HEK293T (cell line): ENCODE measurements at regions not wholly inside any gene's neighbourhood (a gene's known extent, or its start where the extent isn't known, plus 50 kb on each side); places are given as distances from the start of the nearest gene placed in this dataset.

Source experiments
- CTCF ChIA-PET: fragments of 350-600 bp; formaldehyde crosslinking; extraction: SDS; loops from one replicate; lab custom pipeline; 2021; ENCODE audit warnings: antibody characterized with exemption, inconsistent platforms; lab: Yijun Ruan, JAX
- POLR2A ChIA-PET: fragments of 350-600 bp; formaldehyde crosslinking; extraction: SDS; loops from one replicate; lab custom pipeline; 2020; ENCODE audit warnings: antibody characterized with exemption, inconsistent platforms; lab: Yijun Ruan, JAX
- DNase-seq: peaks from one replicate; pipeline ENCODE4 v3.0.0; 2012; ENCODE audit warnings: mixed read lengths; ENCODE audit errors: extremely low spot score
- ARNT ChIP-seq: fragments of 450-650 bp; IDR thresholded peaks from 2 replicates; pipeline ENCODE4 v1.6.1; 2017; ENCODE audit warnings: mild to moderate bottlenecking
- BHLHE40 ChIP-seq: fragments of 450-650 bp; IDR thresholded peaks from 2 replicates; pipeline ENCODE4 v1.6.1; 2016; ENCODE audit warnings: mild to moderate bottlenecking, moderate library complexity, borderline replicate concordance
- CTBP1 ChIP-seq: fragments of 450-650 bp; IDR thresholded peaks from 2 replicates; pipeline ENCODE4 v1.6.1; 2016; ENCODE audit warnings: borderline replicate concordance
- ELF4 ChIP-seq: fragments of 450-650 bp; IDR thresholded peaks from 2 replicates; pipeline ENCODE4 v1.6.1; 2017; ENCODE audit warnings: antibody characterized with exemption
- FOXA1 ChIP-seq: fragments of 450-650 bp; IDR thresholded peaks from 2 replicates; pipeline ENCODE4 v1.6.1; 2016; ENCODE audit warnings: mild to moderate bottlenecking
- FOXK2 ChIP-seq: fragments of 450-650 bp; IDR thresholded peaks from 2 replicates; pipeline ENCODE4 v1.6.1; 2016; ENCODE audit warnings: mild to moderate bottlenecking
- FOXM1 ChIP-seq: fragments of 450-650 bp; IDR thresholded peaks from 2 replicates; pipeline ENCODE4 v1.6.1; 2017; ENCODE audit warnings: mild to moderate bottlenecking, borderline replicate concordance
- HDGF ChIP-seq: fragments of 450-650 bp; IDR thresholded peaks from 2 replicates; pipeline ENCODE4 v1.6.1; 2017; ENCODE audit warnings: antibody characterized with exemption, borderline replicate concordance
- L3MBTL2 ChIP-seq: fragments of 450-650 bp; conservative IDR thresholded peaks from 2 replicates; pipeline ENCODE4 v1.6.1; 2016; ENCODE audit warnings: mild to moderate bottlenecking
- LEF1 ChIP-seq: fragments of 450-650 bp; IDR thresholded peaks from 2 replicates; pipeline ENCODE4 v1.6.1; 2017; ENCODE audit warnings: mild to moderate bottlenecking, borderline replicate concordance
- NFRKB ChIP-seq: fragments of 450-650 bp; IDR thresholded peaks from 2 replicates; pipeline ENCODE4 v1.6.1; 2016; ENCODE audit warnings: mild to moderate bottlenecking, moderate library complexity
- SP1 ChIP-seq: fragments of 450-650 bp; IDR thresholded peaks from 2 replicates; pipeline ENCODE4 v1.6.1; 2017
- SUZ12 ChIP-seq: fragments of 450-650 bp; IDR thresholded peaks from 2 replicates; pipeline ENCODE4 v1.6.1; 2016; ENCODE audit warnings: mild to moderate bottlenecking
- TARDBP ChIP-seq: fragments of 450-650 bp; IDR thresholded peaks from 2 replicates; pipeline ENCODE4 v1.6.1; 2016
- ZNF384 ChIP-seq: fragments of 450-650 bp; IDR thresholded peaks from 2 replicates; pipeline ENCODE4 v1.6.1; 2016
- TF ChIP-seq, protein P1 (sequence below): fragments of 450-650 bp; IDR thresholded peaks from 2 replicates; pipeline ENCODE4 v1.6.1; 2016

DNA sequence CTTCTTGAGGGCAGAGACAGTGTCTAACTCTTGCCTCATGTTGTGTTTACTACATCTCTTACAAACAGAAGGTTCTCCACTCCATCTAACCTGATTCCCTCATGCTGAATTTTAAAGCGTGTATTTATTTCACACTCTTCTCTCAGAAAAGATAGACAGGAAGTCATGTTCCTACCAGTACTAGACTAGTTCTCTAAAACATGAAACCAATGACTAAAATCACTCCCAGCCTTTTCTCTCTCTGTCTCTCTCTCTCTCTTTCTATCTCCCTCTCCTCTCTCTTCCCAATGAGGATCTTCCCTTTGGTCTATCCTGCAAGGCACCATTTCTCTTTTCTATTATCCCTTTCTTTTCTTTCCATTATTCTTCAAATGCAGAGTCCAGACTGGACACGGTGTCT, 391.9 kb upstream of the CADM1 start:
- CTCF ChIA-PET, result no interaction called here
- no peak for DNase-seq
- TF ChIP-seq NFRKB (no peak), SP1 (no peak), HDGF (no peak), SUZ12 (no peak), CTBP1 (no peak), LEF1 (no peak), FOXK2 (no peak), ZNF384 (no peak), ELF4 (no peak), L3MBTL2 (no peak), FOXM1 (no peak), FOXA1 (no peak), BHLHE40 (no peak), ARNT (no peak), TARDBP (no peak)
- TF ChIP-seq, protein P1, sequence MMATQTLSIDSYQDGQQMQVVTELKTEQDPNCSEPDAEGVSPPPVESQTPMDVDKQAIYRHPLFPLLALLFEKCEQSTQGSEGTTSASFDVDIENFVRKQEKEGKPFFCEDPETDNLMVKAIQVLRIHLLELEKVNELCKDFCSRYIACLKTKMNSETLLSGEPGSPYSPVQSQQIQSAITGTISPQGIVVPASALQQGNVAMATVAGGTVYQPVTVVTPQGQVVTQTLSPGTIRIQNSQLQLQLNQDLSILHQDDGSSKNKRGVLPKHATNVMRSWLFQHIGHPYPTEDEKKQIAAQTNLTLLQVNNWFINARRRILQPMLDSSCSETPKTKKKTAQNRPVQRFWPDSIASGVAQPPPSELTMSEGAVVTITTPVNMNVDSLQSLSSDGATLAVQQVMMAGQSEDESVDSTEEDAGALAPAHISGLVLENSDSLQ, result no peak
- POLR2A ChIA-PET, result no interaction called here

DNA sequence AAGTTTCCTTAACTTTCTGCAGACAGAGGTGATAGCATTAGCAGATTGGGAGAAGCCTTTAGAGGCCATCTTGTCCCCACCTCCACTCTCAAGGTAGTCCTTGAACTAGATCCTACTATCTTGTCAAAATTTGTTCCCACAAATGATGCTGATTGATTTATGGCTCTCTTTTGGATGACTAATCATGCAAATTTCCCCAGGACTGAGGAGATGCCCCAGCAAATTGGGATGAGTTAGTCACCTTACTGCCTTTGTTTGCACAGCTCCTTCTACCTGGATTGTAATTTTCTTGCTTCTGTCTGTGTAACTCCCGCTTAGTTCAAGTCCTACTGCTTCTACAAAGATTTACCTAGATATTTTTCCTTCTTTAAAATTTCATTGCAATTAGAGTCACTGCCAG, 391.4 kb upstream of the CADM1 start:
- TF ChIP-seq BHLHE40, result no peak
- no peak for TF ChIP-seq TARDBP
- TF ChIP-seq ARNT, result no peak
- TF ChIP-seq, protein P1, result no peak
- no peak for TF ChIP-seq FOXM1
- TF ChIP-seq LEF1, result no peak
- TF ChIP-seq FOXA1, result no peak
- TF ChIP-seq HDGF, result no peak
- no peak for TF ChIP-seq NFRKB
- no peak for TF ChIP-seq ELF4
- no peak for TF ChIP-seq CTBP1
- TF ChIP-seq L3MBTL2, result no peak
- no peak for TF ChIP-seq SUZ12
- no peak for TF ChIP-seq ZNF384
- TF ChIP-seq SP1, result no peak
- TF ChIP-seq FOXK2, result no peak
- ChIA-PET CTCF (no interaction called here), POLR2A (no interaction called here)
- DNase-seq, result no peak

DNA sequence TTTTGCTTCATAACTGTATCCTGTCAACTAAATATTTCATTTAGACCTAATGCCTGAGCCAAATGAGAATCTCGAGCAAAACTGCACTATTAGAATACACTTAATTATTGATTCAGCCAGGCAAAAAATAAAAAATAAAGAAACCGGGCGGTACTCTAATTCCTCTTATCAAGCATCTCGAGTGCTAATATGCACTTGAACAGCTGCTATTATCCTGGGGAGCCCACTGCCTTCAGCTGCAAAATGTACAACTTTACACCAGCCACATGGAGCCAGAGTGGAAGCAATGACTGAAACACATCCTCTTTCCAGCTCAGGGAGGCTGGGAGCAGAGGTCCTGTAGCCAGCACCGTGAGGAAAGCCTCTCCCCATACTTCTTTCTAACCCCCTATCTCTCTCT, 390.0 kb upstream of the CADM1 start:
- CTCF ChIA-PET, result interaction anchor here (1.3 kb wide), 1 partner anchor 12 kb away, joined by 3 read pairs; no protein-coding TSS in a partner anchor
- no peak for DNase-seq
- TF ChIP-seq SP1 (no peak), TARDBP (no peak)
- POLR2A ChIA-PET, result no interaction called here

DNA sequence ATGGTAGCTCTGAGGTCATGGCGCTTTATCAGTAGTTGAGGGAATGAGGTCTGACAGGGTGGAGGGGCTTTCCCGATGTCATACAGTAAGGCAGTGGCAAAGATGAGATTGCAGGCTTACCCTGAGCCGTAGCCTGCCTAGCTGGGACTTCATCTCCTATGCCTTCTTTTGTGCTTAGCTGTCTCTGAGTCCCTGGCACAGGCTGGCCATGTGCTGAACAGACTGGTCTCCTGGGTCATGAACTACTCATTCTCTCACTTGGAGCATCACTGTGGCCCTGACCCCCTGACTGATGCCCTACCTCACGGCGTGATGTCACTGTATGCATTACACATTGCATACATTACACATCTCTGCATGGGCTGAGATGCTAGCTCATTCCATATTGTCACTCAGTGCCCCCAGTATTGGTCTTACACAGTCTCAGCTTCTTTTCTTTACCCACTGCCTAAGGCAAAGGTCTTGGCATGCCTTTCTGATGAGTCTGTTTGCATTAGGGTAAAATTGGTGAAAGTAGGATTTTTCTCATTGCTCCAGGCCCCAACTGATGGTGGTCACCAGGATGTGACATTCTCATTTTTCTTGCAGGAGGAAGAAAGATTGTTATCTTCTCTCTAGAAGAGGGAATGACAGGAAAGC, 389.4 kb upstream of the CADM1 start:
- ChIA-PET POLR2A (no interaction called here), CTCF (interaction anchor here (1.3 kb wide), 1 partner anchor 12 kb away, joined by 3 read pairs; no protein-coding TSS in a partner anchor)
- no peak for TF ChIP-seq TARDBP
- TF ChIP-seq LEF1, result no peak
- no peak for TF ChIP-seq CTBP1
- TF ChIP-seq, protein P1, result no peak
- TF ChIP-seq SP1, result no peak
- TF ChIP-seq HDGF, result no peak
- TF ChIP-seq FOXM1, result no peak
- TF ChIP-seq ZNF384, result no peak
- TF ChIP-seq BHLHE40, result no peak
- TF ChIP-seq ELF4, result no peak
- TF ChIP-seq FOXA1, result no peak
- no peak for TF ChIP-seq ARNT
- no peak for DNase-seq

DNA sequence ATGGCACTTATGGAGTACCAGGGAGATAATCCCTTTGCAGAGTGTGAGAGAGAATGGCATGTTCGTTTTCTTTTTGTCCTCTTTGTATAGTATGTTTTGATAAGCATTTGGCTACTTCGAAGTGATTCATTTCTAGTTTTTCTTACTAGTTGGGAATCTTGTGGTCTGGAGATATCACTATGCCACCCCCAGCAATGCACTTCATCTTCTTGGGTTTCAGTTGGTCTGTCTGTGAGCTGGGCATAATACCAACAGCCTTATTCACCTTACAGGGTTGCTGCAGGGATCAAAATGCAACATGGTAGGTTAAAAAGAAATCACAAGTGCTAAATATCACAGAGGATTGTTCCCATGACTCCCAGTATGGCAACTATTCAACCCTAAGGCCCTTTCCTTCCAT, 387.8 kb upstream of the CADM1 start:
- ChIA-PET POLR2A (no interaction called here), CTCF (no interaction called here)
- TF ChIP-seq BHLHE40 (no peak), CTBP1 (no peak), FOXA1 (no peak), L3MBTL2 (no peak), HDGF (no peak), ARNT (no peak), LEF1 (no peak)
- no peak for DNase-seq

DNA sequence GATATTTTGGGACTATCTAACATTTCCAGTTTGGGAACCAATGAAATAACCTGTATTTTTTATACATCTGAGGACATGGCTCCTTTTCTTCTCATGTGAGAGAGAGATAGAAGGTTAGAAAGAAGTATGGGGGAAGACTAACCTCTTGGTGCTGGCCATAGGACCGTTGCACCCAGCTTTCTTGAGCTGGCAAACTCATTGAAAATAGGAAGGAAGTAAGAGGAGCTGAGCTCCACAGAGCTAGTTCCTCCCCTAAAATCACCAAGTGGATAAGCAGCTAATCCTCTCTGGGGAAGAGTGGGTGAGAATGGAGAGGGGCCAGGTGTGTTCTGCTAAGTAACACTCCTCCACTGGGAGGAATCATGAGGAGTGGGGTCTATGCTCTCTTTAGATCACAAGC, 387.4 kb upstream of the CADM1 start:
- ChIA-PET CTCF (no interaction called here), POLR2A (no interaction called here)
- no peak for DNase-seq
- TF ChIP-seq SUZ12 (no peak), CTBP1 (no peak), ELF4 (no peak), ARNT (no peak), L3MBTL2 (no peak), NFRKB (no peak), HDGF (no peak), FOXM1 (no peak), LEF1 (no peak), TARDBP (no peak)
- TF ChIP-seq, protein P1, result no peak
